Choroid plexus epithelial cell (primary cell): ENCODE measurements at regions not wholly inside any gene's neighbourhood (a gene's known extent, or its start where the extent isn't known, plus 50 kb on each side); places are given as distances from the start of the nearest gene placed in this dataset.

ENCODE experiments used
- DNase-seq: peaks from one replicate; pipeline ENCODE4 v3.0.0-alpha.2; 2010; ENCODE audit warnings: low read depth
- H3K4me3 ChIP-seq: 2 replicates; pipeline ENCODE4 v1.5.1; 2011; ENCODE audit warnings: low read depth, mild to moderate bottlenecking, control low read depth, low read length, moderate library complexity
- CTCF ChIP-seq: conservative IDR thresholded peaks from 2 replicates; pipeline ENCODE4 v1.5.1; 2011; ENCODE audit warnings: low read depth, mild to moderate bottlenecking, control low read depth, inconsistent platforms, low read length, moderate library complexity

- TF ChIP-seq CTCF = no peak
- no peak overlapping the region for H3K4me3 ChIP-seq
- no peak for DNase-seq
Observed at GRCh38 chr13:87078947-87079795, 592.0 kb upstream of the SLITRK5 start.

GRCh38 chr13:87080100-87080779 lies 590.9 kb upstream of the SLITRK5 start:
- no peak for TF ChIP-seq CTCF
- no peak for DNase-seq
- no peak overlapping the region for H3K4me3 ChIP-seq

- no peak for DNase-seq
- no peak overlapping the region for H3K4me3 ChIP-seq
Observed at GRCh38 chr13:87084192-87084591, 587.0 kb upstream of the SLITRK5 start.

GRCh38 chr13:87087741-87088140 lies 583.4 kb upstream of the SLITRK5 start:
- DNase-seq = peak; percentile 81
- no peak overlapping the region for H3K4me3 ChIP-seq
- TF ChIP-seq CTCF = peak; percentile 3

More at GRCh38 chr13:87084192-87084591, 587.0 kb upstream of the SLITRK5 start:
- TF ChIP-seq CTCF = no peak

- TF ChIP-seq CTCF = no peak
- H3K4me3 ChIP-seq = no peak overlapping the region
- peak; percentile 94 for DNase-seq
Observed at GRCh38 chr13:87089391-87089790, 581.8 kb upstream of the SLITRK5 start.

- no peak for TF ChIP-seq CTCF
- no peak overlapping the region for H3K4me3 ChIP-seq
- DNase-seq = no peak
Observed at GRCh38 chr13:87093399-87093798, 577.8 kb upstream of the SLITRK5 start.
